ENCODE measurements at regions not wholly inside any gene's neighbourhood (a gene's known extent, or its start where the extent isn't known, plus 50 kb on each side); places are given as distances from the start of the nearest gene placed in this dataset.
A peak's percentile ranks its signal among the peaks of the same experiment; 100 is the strongest.
"Not testable (repeated sequence)": the region's sequence is repeated elsewhere in the genome, so short reads cannot be mapped to it uniquely, and the experiment has no call there.

DNA sequence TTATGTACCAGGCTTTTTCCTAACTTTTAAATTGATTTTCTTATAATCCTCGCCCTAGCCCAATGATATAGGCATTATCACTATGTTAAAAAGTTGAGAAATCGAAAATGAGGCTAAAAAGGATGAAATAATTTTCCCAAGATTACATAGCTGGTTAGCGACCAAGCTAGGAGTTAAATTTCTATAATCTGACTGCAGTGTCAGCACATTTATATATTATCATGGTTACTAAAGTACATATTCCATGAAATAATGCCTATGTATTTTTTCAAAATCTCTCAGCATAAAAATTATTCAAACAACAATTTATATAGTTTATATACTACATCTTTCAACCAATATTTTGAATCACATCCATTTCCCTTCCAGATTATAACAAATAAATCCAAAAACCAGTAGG lies 317.3 kb upstream of the TFPI start:
- DNase-seq = no peak

DNA sequence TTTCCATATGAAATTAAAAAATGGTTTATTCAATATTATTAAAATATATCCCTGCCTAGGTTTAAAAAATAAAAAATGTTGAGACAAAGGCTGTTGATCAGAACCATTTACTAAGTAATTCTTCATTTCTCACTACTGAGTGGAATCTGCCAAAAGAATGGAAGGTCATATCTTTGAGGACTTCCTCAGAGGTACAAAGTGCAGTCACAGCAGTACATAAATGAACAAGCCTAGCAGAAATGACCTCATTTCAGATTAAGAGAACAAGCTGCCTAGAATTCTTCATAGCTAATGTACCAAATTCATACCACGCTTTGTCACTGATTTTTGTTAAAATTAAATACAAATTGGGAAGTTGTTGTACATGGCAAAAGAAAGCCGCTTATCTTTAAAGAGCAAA lies 318.9 kb upstream of the TFPI start:
- no peak for DNase-seq

DNA sequence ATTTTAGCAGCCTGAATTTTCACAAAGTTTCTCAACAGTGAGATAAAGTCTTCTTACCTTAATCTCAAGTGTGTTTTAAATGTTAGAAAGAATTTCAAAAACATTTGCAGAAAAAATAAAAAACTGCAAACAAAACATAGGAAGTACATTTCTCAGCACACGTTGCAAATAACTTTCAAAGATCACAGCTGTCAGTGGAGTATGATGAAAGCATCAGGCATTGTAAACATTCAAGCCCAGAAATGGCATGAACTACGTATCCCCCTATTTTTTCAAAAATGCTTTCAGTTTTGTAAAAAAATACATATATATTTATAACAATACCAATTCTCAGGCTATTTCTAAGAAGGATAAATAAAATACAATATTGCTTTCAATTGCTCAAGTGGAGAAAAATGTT lies 320.6 kb upstream of the TFPI start:
- no peak for DNase-seq

DNA sequence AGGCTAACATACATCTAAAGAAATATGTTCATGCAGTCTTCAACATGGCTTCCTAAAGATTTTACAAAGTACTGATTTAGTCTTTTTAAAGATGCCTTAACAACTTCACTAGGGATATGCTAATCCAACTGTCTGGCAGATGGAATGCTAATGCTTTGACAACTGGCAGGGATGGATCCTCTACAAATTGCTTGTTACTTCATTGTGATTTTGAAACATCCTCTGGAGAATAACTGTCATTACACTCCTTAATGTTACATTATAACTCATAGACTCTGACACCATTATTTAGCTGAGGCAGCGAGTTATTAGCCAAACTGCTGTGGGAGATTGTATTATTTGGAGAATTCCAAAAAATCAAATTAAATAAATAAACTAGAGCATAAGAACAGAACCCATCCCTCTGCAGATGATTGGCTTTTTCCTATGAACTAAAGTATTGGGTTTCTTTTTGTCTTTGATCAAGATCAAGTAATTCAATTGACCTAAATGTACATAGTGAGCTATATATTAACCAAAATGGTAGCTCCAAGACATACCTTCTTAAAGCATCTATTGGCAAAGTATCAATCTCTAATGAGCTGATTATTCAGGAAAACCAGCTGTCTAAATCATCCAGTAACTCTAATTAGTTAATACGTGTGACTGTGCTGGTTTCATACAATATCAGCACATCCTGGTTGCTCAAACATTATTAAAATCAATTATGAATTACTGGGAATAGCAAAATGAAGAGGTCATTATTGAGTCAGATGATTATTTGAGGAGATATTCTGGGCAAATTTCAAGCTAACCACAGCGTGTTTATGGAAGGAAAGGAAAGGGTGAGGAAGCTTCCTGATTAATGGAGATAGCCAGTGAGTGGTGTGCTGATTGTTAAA lies 321.3 kb upstream of the TFPI start:
- DNase-seq = peak; percentile 35

DNA sequence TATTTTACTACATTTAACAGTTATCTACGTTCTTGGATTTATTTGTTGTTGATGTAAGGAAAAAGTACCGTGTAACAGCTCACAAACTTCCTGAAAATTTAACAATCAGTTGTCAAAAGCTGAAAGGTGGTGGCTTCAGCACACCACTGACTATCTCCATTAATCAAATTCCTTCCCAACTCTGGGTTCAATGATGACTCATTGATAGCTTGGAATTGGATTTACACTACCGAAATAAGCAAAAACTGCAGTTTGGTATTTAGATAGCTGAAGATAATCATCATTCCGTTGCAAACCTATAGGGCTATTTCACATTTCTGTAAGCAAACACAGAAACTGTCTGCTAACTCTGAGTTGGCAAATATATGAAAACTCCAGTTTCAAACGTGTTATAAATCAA lies 322.3 kb upstream of the TFPI start:
- DNase-seq = no peak

DNA sequence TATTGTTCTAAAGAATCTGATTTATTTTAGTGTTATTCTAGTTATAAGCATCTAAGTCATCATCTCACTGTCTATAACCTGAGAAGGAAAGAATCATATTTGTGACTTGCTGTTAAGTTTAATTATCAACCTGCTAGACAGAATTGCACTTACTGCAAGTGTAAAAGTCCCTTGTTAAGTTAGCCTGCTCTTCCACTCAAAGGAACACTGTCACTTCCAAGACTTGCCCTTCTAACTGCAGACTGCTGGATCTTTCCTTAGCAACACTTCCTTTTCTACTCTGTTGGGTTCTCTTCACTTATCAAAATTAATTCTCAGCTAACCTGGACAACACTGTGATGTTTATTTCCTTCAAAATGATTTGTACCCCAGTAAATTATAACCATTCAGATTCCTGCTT lies 323.2 kb upstream of the TFPI start:
- DNase-seq = no peak

DNA sequence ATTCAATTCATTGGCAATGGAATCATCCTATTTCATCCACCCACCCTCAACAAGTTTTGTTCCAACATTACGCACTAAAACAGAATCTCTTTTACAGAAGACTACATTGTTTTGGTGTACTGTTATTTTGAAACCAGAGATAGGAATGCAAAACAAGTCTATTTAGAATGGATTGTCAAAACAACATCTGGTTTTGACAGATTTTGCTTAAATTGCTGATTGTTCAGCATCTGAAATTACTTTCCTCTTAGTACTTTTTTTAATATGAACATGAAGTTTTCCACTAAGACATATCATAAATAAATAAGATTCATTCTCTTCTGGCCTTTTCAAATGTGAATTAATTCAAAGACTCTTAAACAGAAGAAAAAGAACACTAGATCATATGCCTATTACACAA lies 323.9 kb upstream of the TFPI start:
- no peak for DNase-seq

DNA sequence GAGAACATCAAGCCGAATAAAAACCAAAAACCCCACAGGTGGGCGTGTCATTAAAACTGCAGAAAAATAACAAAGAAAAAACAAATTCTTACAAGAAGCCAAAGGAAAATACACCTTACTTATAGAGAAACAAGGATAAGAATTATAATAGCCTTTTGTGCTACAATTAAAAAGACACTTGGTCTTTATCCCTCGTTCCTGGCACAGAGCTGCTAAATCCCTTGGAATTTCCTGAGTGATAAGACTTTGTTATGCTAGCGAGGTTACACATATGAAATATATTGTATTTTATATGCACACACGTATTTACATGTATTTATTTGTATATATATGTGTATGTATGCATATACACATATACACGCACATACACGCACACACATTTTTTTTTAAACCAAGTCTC lies 325.3 kb upstream of the TFPI start:
- DNase-seq = no peak

DNA sequence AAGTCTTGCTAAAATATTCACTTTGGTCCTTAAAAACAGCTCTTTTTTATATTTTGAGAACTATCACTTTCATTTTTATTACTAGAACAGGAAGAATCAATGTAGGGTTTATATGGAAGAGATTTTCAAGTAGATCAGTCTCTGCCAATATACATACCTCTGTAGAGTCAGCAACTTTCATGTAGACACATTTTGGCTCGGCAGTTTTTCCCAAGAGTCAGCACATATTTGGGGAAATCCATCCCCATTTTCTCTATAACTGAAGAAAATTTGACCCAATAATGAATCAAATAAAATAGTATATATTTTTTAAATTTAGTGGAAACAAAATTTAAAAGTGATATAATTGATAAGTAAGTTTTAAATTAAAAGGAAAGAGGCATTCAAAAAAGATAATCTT lies 329.8 kb upstream of the TFPI start:
- DNase-seq = no peak

DNA sequence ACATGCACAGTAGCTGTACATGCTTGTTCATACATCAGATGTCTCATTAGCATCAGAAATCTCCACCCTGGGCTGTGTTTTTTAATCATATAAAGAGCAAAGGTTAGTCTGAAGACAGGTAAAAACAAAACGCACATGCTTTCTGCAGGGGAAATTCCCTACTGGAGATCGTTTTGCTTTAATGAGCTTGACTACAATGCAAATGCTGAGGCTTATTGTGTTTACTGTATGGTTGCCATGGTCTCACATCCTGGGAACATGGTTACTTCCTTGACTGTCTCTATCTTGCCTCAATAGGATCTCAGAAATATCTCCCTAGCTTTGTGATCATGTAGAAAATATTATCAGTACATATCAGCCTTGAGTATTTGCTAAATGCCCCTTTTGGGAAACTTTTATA lies 336.5 kb upstream of the TFPI start:
- no peak for DNase-seq

DNA sequence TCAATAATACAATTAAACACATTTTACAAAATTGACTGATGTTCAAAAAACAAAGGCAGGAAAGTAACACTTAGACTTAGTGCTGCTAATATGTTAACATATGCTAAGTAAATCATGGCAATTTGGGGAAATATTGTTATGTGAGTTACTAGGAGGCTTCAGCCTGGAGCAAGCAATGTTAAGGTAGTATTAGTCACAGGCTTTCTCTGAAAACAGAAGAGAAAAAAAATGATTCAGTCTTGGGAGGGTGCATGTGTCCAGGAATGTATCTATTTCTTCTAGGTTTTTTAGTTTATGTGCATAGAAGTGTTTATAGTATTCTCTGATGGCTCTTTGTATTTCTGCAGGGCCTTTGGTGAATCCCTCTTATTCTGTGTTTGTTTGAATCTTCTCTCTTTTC lies 345.8 kb upstream of the TFPI start:
- DNase-seq = no peak

DNA sequence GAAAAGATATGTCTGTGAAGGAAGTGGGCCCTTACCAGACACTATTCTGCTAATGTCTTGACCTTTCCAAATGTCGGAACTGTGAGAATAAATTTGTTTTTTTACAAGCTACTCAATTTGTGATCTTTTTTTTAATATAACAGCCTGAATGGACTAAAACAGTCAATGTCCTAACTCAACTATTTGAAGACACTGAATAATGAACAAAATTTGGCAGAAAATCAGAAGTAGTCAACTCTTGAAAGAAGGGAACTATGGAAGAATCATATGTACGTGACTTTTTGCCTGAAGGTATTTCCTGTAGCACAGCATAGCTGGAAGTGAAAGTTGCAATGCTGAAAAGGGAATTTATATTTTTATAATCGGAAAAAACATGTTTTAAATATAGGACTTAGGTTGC lies 351.8 kb upstream of the TFPI start:
- no peak for DNase-seq

DNA sequence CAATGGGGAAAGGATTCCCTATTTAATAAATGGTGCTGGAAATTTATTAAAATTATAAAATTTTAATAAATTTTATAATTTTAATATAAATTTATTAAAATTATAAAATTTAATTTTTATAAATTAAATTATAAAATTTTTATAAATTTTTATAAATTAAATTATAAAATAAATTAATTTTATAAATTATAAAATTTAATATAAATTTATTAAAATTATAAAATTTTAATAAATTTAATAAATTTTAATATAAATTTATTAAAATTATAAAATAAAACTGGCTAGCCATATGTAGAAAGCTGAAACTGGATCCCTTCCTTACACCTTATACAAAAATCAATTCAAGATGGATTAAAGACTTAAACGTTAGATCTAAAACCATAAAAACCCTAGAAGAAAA lies 356.7 kb upstream of the TFPI start:
- DNase-seq = not testable (repeated sequence)

DNA sequence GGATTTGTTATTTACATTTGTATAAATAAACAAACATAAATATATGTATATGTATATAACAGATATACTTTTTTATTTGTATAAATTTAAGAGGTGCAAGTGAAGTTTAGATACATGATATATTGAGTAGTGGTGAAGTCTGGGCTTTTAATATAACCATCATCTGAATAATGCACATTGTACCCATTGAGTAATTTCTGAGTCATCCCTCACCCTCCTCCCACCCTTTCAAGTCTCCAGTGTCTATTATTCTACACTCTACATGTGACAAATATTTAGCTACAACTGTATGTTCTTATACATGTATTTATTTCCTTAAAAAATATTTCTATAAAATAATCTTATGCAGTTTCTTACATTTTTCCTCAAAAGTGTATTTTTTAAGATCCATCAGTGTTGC lies 358.7 kb upstream of the TFPI start:
- DNase-seq = no peak

DNA sequence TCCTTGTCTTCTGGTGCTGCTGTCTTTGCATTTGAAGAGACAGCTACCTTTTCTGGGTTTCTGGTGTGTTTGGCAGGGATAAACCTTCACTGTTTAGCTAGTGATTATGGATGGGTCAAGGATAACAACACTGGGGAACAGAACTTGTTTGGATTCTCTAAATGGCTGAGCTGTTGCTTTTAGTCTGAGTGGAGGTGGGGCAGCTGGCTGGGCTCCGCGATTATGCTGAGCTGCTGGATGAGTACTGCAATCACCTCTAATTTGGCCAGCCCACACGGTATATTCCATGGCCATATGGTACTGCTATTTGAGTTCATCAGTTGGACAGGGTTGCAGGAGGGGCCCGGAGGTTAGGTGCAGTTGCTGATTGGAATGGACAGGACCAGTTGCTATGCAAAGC lies 361.6 kb upstream of the TFPI start:
- no peak for DNase-seq

DNA sequence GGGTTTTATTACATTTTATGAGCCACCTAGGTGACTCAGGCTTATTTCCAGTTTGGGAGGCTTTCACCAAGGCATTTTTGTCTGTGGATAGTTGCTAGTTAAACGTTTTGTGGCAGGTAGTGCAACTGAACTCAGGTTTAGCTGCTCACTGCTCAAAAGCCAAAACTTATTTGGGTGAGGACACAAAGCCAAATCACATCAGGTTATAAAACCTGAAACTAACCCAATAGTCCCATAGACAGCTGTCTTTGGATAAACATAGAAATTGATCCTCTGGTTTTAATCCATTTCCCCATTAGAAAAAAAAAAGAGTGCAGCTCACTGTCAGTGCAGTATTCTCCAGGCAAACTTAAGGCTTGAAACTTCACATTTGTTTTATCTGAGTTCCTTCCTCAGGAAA lies 362.6 kb upstream of the TFPI start:
- no peak for DNase-seq

DNA sequence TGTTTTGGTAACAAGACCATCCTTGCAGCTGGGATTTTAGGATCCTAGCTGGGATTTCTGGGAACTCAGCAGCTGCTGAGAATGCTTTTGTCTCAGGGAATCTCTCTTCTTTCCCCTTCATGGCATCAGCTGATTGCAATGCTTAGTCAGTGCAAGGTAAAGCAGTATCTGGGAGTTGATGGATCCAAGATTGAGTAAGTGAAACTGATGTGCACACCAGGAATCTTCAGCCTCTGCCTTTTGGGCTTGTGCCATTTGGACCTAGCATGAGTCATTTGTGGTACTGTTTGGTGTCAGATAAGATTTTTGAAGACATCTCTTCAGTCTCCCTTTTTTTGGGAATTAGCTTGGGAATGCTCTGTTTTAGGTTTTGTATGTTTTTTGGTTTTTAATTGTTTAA lies 363.3 kb upstream of the TFPI start:
- DNase-seq = no peak

DNA sequence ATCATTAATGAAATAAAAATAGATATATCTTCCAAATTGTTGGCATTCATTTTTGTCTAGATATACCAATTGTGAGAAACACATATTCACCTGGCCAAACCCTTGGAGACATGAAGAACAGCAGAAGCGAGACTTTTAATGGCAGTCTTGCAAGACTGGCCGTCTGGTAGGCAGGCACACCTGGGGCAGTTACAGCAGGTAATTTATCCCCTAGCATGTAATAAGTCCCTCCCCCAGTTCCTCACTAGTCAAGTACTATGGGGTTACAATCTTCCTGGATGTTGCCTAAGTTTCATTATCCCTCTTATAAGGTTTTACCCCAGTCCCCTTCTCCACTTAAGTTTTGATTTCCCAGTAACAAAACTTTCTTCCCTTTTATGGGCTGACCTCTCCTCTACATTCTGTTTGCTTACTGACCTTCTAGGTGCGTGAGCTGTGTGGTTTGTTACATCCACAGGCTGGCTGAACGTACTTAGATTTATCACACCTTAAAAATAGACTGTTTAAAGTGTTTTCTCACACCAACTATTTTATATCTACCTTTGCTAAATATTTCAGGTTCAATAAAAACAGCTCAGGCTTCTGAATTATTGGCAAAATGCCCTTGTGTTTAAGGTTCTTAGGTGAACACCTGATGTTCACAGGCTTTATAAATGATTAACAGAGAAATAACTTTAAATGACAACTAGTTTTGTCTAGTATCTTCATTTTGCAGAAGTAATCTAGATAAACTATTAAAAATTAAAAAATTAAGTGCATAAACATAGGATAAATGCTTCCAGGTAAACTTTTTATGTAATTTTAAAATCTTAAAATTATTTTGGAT lies 365.0 kb upstream of the TFPI start:
- no peak for DNase-seq

DNA sequence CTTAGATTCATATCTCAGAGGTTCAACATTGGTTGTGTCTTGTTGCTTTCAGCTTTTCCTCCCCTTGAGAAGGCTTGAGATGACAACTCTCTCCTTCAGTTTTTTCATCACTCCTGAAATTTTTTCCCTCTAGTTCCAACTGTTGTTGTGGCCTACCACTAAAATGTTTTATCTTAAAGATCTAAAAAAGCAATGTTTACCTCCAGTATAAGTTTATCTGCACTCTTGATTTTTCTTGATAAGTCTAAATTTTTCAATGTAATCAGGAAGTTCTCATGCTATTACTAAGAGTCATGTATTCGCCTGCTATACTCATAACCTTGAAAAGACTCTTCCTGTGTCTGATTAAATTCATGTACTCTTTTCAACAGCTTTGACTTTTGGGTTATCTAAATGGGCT lies 366.3 kb upstream of the TFPI start:
- DNase-seq = no peak

DNA sequence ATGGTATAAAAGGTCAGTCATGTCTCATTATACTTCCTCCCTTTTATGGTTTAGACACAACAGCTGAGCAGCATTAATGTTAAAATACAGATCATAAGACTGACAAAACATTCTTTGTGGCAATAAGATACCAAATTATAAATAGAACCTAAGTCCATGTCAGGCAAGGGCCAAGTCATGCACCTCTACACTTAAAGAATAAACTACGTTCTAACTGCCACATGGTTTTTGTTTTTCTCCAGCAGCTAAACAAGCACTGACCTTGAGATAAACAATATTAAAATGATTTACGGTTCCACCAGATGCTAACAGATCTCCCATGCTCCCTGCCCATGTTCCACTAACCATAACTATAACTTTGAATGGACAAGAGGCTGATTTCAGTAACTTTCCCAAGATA lies 368.6 kb upstream of the TFPI start:
- no peak for DNase-seq

DNA sequence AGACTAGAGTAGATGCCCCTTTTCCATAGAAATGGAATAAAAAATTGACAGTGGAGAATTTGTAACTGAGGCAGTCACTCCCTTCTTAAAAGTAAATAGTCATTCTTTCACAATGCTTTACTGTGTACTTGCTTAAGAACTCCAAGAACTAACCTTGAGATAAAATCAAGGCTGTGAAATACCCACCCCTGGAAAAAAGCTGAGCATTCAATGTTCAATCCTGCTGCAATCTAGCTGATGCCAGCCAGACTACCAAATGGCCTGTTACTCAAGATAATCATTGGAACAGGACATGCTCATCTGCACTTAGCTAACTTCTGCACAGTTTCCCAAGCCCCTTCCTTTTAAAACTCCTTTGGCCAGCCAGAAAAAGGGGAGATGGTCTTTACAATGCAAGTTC lies 367.4 kb upstream of the GULP1 start:
- DNase-seq = no peak

DNA sequence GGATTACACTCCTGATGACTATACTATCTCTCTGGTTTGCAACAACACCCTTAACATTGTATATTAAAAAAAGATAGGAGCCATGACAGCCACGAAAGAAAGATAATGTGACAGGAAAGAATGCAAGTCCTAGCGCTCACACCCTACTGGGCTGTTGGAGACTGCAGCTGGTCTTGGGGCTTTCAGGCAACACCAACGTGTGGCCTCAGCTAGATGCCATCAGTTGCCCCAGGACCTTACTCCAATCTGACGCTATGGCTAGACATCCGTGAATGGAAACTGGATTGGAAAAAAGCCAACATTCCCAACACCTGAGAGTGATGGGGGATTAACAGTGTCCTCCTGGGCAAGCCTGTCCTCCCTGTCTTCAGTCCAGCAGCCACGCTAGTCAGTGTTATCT lies 357.4 kb upstream of the GULP1 start:
- no peak for DNase-seq

DNA sequence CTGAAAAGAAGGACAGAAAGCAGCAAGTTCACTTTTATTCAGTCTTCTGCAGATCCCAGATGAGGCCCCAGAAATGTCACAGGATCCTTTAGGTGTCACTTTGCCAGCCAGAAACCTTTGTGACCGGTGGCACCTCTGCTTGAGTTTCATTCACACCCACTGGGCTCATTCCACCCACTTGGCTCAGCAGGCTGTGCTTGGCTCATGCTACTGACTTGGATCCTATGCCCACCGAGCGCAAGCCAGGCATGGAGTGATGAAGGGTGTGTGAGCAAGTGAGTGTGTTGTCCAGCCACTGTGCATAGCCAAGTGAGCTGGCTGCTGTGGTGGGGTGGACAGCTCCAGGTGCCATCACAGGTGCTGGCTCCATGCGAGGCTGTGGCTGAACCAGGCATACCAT lies 357.0 kb upstream of the GULP1 start:
- no peak for DNase-seq

DNA sequence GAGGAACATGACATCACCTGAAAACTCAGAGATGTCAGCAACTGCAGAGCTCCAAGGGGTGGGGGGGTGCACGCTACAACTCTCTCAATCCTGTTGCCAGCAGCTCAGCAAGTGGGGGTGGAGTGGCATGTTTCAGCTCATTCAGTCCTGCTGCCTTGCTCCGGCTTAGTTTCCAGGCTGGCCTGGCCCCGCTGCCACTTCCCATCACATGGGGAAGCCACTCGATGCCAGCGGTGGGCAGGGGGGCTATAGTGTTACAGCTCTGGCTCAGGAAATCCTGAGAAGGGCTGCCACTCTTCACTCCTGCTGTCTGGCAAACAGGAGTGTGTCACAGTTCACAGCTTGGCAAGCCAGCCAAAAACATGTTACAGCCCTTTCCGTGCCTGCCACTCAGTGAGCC lies 356.5 kb upstream of the GULP1 start:
- no peak for DNase-seq
